Endothelial cell of umbilical vein (primary cell): ENCODE measurements at regions not wholly inside any gene's neighbourhood (a gene's known extent, or its start where the extent isn't known, plus 50 kb on each side); places are given as distances from the start of the nearest gene placed in this dataset.

Source experiments
- BruUV-seq: library from RNA; stranded (reverse); fragments of 400-500 nt; replicated peaks from 2 replicates; lab custom pipeline; 2021; lab: Mats Ljungman, UMichigan
- CTCF ChIA-PET: fragments of 300-600, 350-600 bp; sonication (Branson Sonifier 250); formaldehyde crosslinking; loops from one replicate; lab custom pipeline; 2021; ENCODE audit warnings: antibody characterized with exemption, inconsistent platforms; lab: Charles Lee
- POLR2A ChIA-PET: fragments of 300-600, 350-600 bp; sonication (Branson Sonifier 250); formaldehyde crosslinking; loops from one replicate; lab custom pipeline; 2021; ENCODE audit warnings: antibody characterized with exemption, inconsistent platforms; lab: Charles Lee
- DNase-seq: peaks from one replicate; pipeline ENCODE4 v3.0.0-alpha.2; 2011; ENCODE audit warnings: low read depth, low spot score
- FAIRE-seq: peaks from 2 replicates; lab custom pipeline; 2011; peaks lifted over from hg19 to GRCh38; lab: Jason Lieb, UNC
- H2AFZ ChIP-seq: 2 replicates; pipeline ENCODE4 v1.6.0; 2012; ENCODE audit warnings: low read depth, low read length, control low read depth, inconsistent platforms
- H3K27ac ChIP-seq: 2 replicates; pipeline ENCODE4 v1.5.1; 2011; ENCODE audit warnings: low read depth, mild to moderate bottlenecking, control low read depth, low read length, moderate library complexity; ENCODE audit not compliant: insufficient read depth
- H3K27me3 ChIP-seq, 2 experiments: 2 replicates each; pipeline versions ENCODE4 v1.6.0 to v1.6.1; 2011; ENCODE audit warnings: low read length in 2 of 2, mixed read lengths in 1 of 2; ENCODE audit not compliant: control insufficient read depth in 2 of 2, insufficient read depth in 2 of 2
- H3K36me3 ChIP-seq, 2 experiments: 2 replicates in 1 of 2; 3 replicates in 1 of 2; pipeline ENCODE4 v1.5.1; 2011; ENCODE audit warnings: low read length in 2 of 2, mild to moderate bottlenecking in 1 of 2, moderate library complexity in 1 of 2; ENCODE audit not compliant: control insufficient read depth in 2 of 2, insufficient read depth in 2 of 2; ENCODE audit errors: extremely low read depth in 1 of 2
- H3K4me1 ChIP-seq: 3 replicates; pipeline ENCODE4 v1.5.1; 2011; ENCODE audit warnings: mild to moderate bottlenecking, low read length; ENCODE audit not compliant: control insufficient read depth, insufficient read depth; ENCODE audit errors: extremely low read depth
- H3K4me2 ChIP-seq: 2 replicates; pipeline ENCODE4 v1.6.1; 2011; ENCODE audit warnings: low read length, control low read depth, mixed read lengths; ENCODE audit not compliant: insufficient read depth
- H3K4me3 ChIP-seq, 3 experiments: fragments of 200-600 bp in 1 of 3; sonication (generic), shearing (Covaris generic) in 1 of 3; replicated peaks in 1 of 3; 2 replicates each; pipeline ENCODE4 v1.5.1; 2011 to 2016; ENCODE audit warnings: control low read depth in 3 of 3, low read length in 3 of 3, mild to moderate bottlenecking in 2 of 3, inconsistent platforms in 1 of 3, low read depth in 1 of 3, moderate library complexity in 1 of 3; ENCODE audit not compliant: insufficient read depth in 1 of 3
- H3K79me2 ChIP-seq: 2 replicates; pipeline ENCODE4 v1.6.0; 2012; ENCODE audit warnings: low read length, inconsistent platforms; ENCODE audit not compliant: control insufficient read depth, insufficient read depth
- H3K9ac ChIP-seq: replicated peaks from 2 replicates; pipeline ENCODE3; 2011; ENCODE audit warnings: low read length, control low read depth; ENCODE audit not compliant: insufficient read depth; ENCODE audit errors: extremely low read depth
- H3K9me1 ChIP-seq: replicated peaks from 3 replicates; pipeline ENCODE4 v1.6.0; 2011; ENCODE audit warnings: mild to moderate bottlenecking, low read length; ENCODE audit not compliant: control insufficient read depth, insufficient read depth; ENCODE audit errors: extremely low read depth
- H3K9me3 ChIP-seq: replicated peaks from 2 replicates; pipeline ENCODE4 v1.5.1; 2012; ENCODE audit warnings: low read length, inconsistent platforms; ENCODE audit not compliant: control insufficient read depth, insufficient read depth
- H4K20me1 ChIP-seq: replicated peaks from 2 replicates; pipeline ENCODE3; 2011; ENCODE audit warnings: mild to moderate bottlenecking, low read length; ENCODE audit not compliant: control insufficient read depth, insufficient read depth; ENCODE audit errors: extremely low read depth
- EZH2 ChIP-seq: IDR thresholded peaks from 2 replicates; pipeline ENCODE4 v1.6.1; 2012; ENCODE audit warnings: borderline replicate concordance, low read depth, mild to moderate bottlenecking, moderate library complexity, low read length, inconsistent platforms; ENCODE audit not compliant: severe bottlenecking
- FOS ChIP-seq: IDR thresholded peaks from 2 replicates; pipeline ENCODE4 v1.6.1; 2011; ENCODE audit warnings: mild to moderate bottlenecking, low read length, moderate library complexity, borderline replicate concordance; ENCODE audit not compliant: insufficient read depth
- GATA2 ChIP-seq: IDR thresholded peaks from 2 replicates; pipeline ENCODE4 v1.7.0; 2011; ENCODE audit warnings: low read depth, mild to moderate bottlenecking, moderate library complexity, mixed read lengths, low read length; ENCODE audit not compliant: insufficient read length, insufficient read depth
- JUN ChIP-seq: IDR thresholded peaks from 2 replicates; pipeline ENCODE4 v1.6.1; 2011; ENCODE audit warnings: borderline replicate concordance, low read depth; ENCODE audit not compliant: insufficient read length, insufficient read depth
- MYC ChIP-seq: IDR thresholded peaks from one replicate; pipeline ENCODE4 v1.6.1; 2011; ENCODE audit warnings: mild to moderate bottlenecking, low read depth, low read length
- POLR2A ChIP-seq: IDR thresholded peaks from 2 replicates; pipeline ENCODE4 v1.6.1; 2012; ENCODE audit warnings: low read depth, mild to moderate bottlenecking, control low read depth, low read length
- POLR2AphosphoS5 ChIP-seq: IDR thresholded peaks from 2 replicates; pipeline ENCODE4 v1.6.1; 2012; ENCODE audit warnings: low read depth, mild to moderate bottlenecking, control low read depth, low read length, moderate library complexity; ENCODE audit not compliant: insufficient read depth
- dilution Hi-C: fragments of 300-500 bp; cut with MboI; formaldehyde crosslinking; loops from one replicate; pipeline ENCODE4 v1.15.0; 2019; ENCODE audit warnings: low sequenced_read_pairs; ENCODE audit not compliant: extremely low pct_ligation_motif_present
- intact Hi-C: fragments of 100-400 bp; cut with micrococcal nuclease; formaldehyde crosslinking; loops from one replicate; pipeline ENCODE4 v1.10.0; 2022
- TF ChIP-seq, protein P1 (sequence below), 2 donors: IDR thresholded peaks; 1 replicate in 1 of 2; 2 replicates in 1 of 2; pipeline ENCODE4 v1.5.1; 2011; ENCODE audit warnings: low read length in 2 of 2, mild to moderate bottlenecking in 2 of 2, moderate library complexity in 2 of 2, control low read depth in 1 of 2, inconsistent platforms in 1 of 2, low read depth in 1 of 2; ENCODE audit not compliant: insufficient read depth in 1 of 2; ENCODE audit errors: extremely low read depth in 1 of 2
- TF ChIP-seq, protein P2 (sequence below): IDR thresholded peaks from 2 replicates; pipeline ENCODE4 v1.6.1; 2011; ENCODE audit not compliant: insufficient read depth, insufficient read length

GRCh38 chr3:80535286-80535685 lies 767.5 kb upstream of the ROBO1 start:
- ChIA-PET POLR2A (no interaction called here), CTCF (no interaction called here)
- H3K36me3 ChIP-seq: no peaks in the 10 kb centered on the region
- no peaks in the 10 kb centered on the region for H3K9me1 ChIP-seq
- H3K4me3 ChIP-seq: no peak overlapping the region
- no peaks in the 10 kb centered on the region for H3K27me3 ChIP-seq
- no peak for DNase-seq
- H3K4me1 ChIP-seq: no peaks in the 10 kb centered on the region
- H3K9me3 ChIP-seq: no peaks in the 10 kb centered on the region
- H2AFZ ChIP-seq: no peak overlapping the region
- intact Hi-C loops: no loop called here
- dilution Hi-C loops: no loop called here
- no peak overlapping the region for H3K9ac ChIP-seq
- no peaks in the 10 kb centered on the region for H3K79me2 ChIP-seq
- no peaks in the 10 kb centered on the region for H4K20me1 ChIP-seq
- no TSS peak for BruUV-seq
- FAIRE-seq: no peak
- no peak overlapping the region for H3K4me2 ChIP-seq
- TF ChIP-seq FOS (no peak), MYC (no peak), EZH2 (no peak), GATA2 (no peak), POLR2A (no peak), JUN (no peak), POLR2AphosphoS5 (no peak)
- TF ChIP-seq, protein P1, sequence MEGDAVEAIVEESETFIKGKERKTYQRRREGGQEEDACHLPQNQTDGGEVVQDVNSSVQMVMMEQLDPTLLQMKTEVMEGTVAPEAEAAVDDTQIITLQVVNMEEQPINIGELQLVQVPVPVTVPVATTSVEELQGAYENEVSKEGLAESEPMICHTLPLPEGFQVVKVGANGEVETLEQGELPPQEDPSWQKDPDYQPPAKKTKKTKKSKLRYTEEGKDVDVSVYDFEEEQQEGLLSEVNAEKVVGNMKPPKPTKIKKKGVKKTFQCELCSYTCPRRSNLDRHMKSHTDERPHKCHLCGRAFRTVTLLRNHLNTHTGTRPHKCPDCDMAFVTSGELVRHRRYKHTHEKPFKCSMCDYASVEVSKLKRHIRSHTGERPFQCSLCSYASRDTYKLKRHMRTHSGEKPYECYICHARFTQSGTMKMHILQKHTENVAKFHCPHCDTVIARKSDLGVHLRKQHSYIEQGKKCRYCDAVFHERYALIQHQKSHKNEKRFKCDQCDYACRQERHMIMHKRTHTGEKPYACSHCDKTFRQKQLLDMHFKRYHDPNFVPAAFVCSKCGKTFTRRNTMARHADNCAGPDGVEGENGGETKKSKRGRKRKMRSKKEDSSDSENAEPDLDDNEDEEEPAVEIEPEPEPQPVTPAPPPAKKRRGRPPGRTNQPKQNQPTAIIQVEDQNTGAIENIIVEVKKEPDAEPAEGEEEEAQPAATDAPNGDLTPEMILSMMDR (IDR thresholded peaks at IDR 0.05; ENCODE audit: extremely low read depth in 1 of 2, insufficient read depth in 1 of 2, low read depth in 1 of 2, low read length in 2 of 2): no peak
- TF ChIP-seq, protein P2, sequence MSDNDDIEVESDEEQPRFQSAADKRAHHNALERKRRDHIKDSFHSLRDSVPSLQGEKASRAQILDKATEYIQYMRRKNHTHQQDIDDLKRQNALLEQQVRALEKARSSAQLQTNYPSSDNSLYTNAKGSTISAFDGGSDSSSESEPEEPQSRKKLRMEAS: no peak
- H3K27ac ChIP-seq: no peak overlapping the region
